ENCODE measurements at regions not wholly inside any gene's neighbourhood (a gene's known extent, or its start where the extent isn't known, plus 50 kb on each side); places are given as distances from the start of the nearest gene placed in this dataset.
A peak's percentile ranks its signal among the peaks of the same experiment; 100 is the strongest.
"Not testable (repeated sequence)": the region's sequence is repeated elsewhere in the genome, so short reads cannot be mapped to it uniquely, and the experiment has no call there.

GRCh38 chr6:6724539-6725467 lies 136.3 kb downstream of the LY86 start:
- peak; percentile 41 for DNase-seq

- no peak for DNase-seq
Measured at GRCh38 chr6:6725468-6726209, 137.1 kb downstream of the LY86 start.

GRCh38 chr6:6728169-6728941 lies 139.8 kb downstream of the LY86 start:
- no peak for DNase-seq

GRCh38 chr6:6729971-6730370 lies 141.5 kb downstream of the LY86 start:
- no peak for DNase-seq

GRCh38 chr6:6730831-6731230 lies 142.3 kb downstream of the LY86 start:
- DNase-seq = no peak

GRCh38 chr6:6734479-6735465 lies 146.3 kb downstream of the LY86 start:
- DNase-seq = no peak

- no peak for DNase-seq
Measured at GRCh38 chr6:6736791-6737654, 148.5 kb downstream of the LY86 start.

GRCh38 chr6:6737671-6738070 lies 149.2 kb downstream of the LY86 start:
- DNase-seq = no peak

GRCh38 chr6:6738108-6738507 lies 149.6 kb downstream of the LY86 start:
- no peak for DNase-seq

GRCh38 chr6:6738922-6739716 lies 150.6 kb downstream of the LY86 start:
- no peak for DNase-seq

- no peak for DNase-seq
Measured at GRCh38 chr6:6740595-6740994, 152.1 kb downstream of the LY86 start.

GRCh38 chr6:6741264-6741663 lies 152.7 kb downstream of the LY86 start:
- DNase-seq = no peak

GRCh38 chr6:6742535-6742934 lies 154.0 kb downstream of the LY86 start:
- no peak for DNase-seq

- no peak for DNase-seq
Measured at GRCh38 chr6:6744551-6744950, 156.0 kb downstream of the LY86 start.

GRCh38 chr6:6745637-6746332 lies 157.3 kb downstream of the LY86 start:
- DNase-seq = not testable (repeated sequence)

GRCh38 chr6:6746333-6746969 lies 157.9 kb downstream of the LY86 start:
- DNase-seq = no peak

GRCh38 chr6:6746970-6747338 lies 158.4 kb downstream of the LY86 start:
- no peak for DNase-seq

- DNase-seq = no peak
Measured at GRCh38 chr6:6747371-6747770, 158.9 kb downstream of the LY86 start.

GRCh38 chr6:6748001-6748400 lies 159.5 kb downstream of the LY86 start:
- DNase-seq = no peak

All from activated CD4-positive, CD25-positive, alpha-beta regulatory T cell treated with anti-CD3 and anti-CD28 coated beads, Interleukin-2, amount 50 U/mL, for 72 hours (primary cell).